Lung (tissue), 11 donors: ENCODE measurements at regions not wholly inside any gene's neighbourhood (a gene's known extent, or its start where the extent isn't known, plus 50 kb on each side); places are given as distances from the start of the nearest gene placed in this dataset.

Experiments
- ATAC-seq: fragments of 200-7000 bp; cut with Tn5 transposase; one replicate; pipeline ENCODE4 v1.9.1; 2020; ENCODE audit warnings: moderate number of reproducible peaks; ENCODE audit not compliant: insufficient read depth, low FRiP score
- DNase-seq, 3 donors: peaks; one replicate each; pipeline ENCODE4 v3.0.0-alpha.2; 2013 to 2017
- H3K27ac ChIP-seq, 2 donors: one replicate each; pipeline ENCODE4 v1.5.1; 2013; ENCODE audit warnings: mild to moderate bottlenecking in 2 of 2, moderate library complexity in 2 of 2, control low read depth in 1 of 2, inconsistent platforms in 1 of 2, low read depth in 1 of 2, low read length in 1 of 2
- H3K27me3 ChIP-seq, 3 donors: one replicate each; pipeline ENCODE4 v1.5.1; 2013; ENCODE audit warnings: low read length in 2 of 3; ENCODE audit not compliant: control insufficient read depth in 3 of 3, insufficient read depth in 3 of 3
- H3K36me3 ChIP-seq, 4 donors: one replicate each; pipeline ENCODE4 v1.5.1; 2013; ENCODE audit warnings: low read length in 4 of 4, mild to moderate bottlenecking in 1 of 4, moderate library complexity in 1 of 4; ENCODE audit not compliant: control insufficient read depth in 4 of 4, insufficient read depth in 4 of 4
- H3K4me1 ChIP-seq, 5 donors: one replicate each; pipeline ENCODE4 v1.5.1; 2013; ENCODE audit warnings: low read length in 5 of 5, mild to moderate bottlenecking in 2 of 5, moderate library complexity in 1 of 5; ENCODE audit not compliant: control insufficient read depth in 5 of 5, insufficient read depth in 5 of 5
- H3K4me3 ChIP-seq: one replicate; pipeline ENCODE4 v1.5.1; 2013; ENCODE audit warnings: mild to moderate bottlenecking, control low read depth, moderate library complexity
- H3K9ac ChIP-seq, 2 donors: one replicate each; pipeline ENCODE4 v1.5.1; 2013; ENCODE audit warnings: low read length in 2 of 2, control low read depth in 1 of 2; ENCODE audit not compliant: insufficient read depth in 1 of 2
- H3K9me3 ChIP-seq, 4 donors: one replicate each; pipeline ENCODE4 v1.5.1; 2013; ENCODE audit warnings: low read length in 3 of 4, mild to moderate bottlenecking in 1 of 4, moderate library complexity in 1 of 4; ENCODE audit not compliant: control insufficient read depth in 4 of 4, insufficient read depth in 3 of 4
- WGBS, 2 donors: extraction: QIAGEN DNeasy Blood & Tissue Kit; methylation state at CpG; one replicate each; pipeline ENCODE4 v1.1.7; 2013; 5-methylcytosine and 5-hydroxymethylcytosine counted together
- TF ChIP-seq, protein P1 (sequence below): IDR thresholded peaks from 2 replicates; pipeline ENCODE4 v1.5.1; 2012; ENCODE audit warnings: mild to moderate bottlenecking; ENCODE audit errors: control extremely low read depth, extremely low read depth
- donor health status: control.
- donor health status: control.
- donor health status: Bipolar disorder and iron deficiency.
- donor health status: healthy.
- donor health status: DM: yes; HTN: yes; CAD: no.

DNA sequence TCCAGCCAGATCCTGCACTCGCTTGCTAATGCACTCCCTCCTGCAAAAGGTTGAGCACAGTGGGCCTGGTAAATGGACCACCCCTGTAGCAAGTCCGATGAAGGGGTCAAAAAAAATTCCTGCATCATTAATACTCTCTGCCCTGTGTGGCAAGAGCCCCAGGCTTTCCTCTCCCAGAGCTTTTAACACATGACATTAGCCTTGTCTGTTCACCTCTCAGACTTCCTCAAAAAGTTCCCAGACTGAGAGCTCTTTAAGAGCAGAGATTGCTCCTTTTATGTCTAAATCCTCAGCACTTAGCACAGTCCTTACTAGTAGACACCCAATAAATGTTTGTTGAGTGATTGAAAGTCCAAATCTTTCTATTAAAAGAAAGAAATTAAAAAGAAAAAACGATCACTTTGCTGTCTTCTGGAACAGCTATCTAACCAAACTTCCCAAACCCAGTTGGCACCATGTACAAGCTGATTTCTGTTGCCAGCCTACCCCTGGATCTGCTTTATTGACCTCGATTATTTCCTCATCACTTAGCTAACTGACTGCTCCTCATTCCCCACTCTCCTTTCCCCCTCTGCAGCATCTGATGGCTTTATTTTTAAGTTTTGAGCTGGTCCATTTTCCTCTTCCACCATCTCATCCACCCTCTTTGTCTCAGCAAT lies 209.8 kb downstream of the ENC1 start:
- H3K9ac ChIP-seq = no peak overlapping the region
- no peaks in the 10 kb centered on the region for H3K27me3 ChIP-seq
- WGBS, 2 donors = 72% methylated on average over 4 of the region's 4 CpGs
- H3K4me3 ChIP-seq = no peak overlapping the region
- peaks cover 0 to 4% (median 0%) of the 10 kb centered on the region in 4 donors for H3K9me3 ChIP-seq
- TF ChIP-seq, protein P1, sequence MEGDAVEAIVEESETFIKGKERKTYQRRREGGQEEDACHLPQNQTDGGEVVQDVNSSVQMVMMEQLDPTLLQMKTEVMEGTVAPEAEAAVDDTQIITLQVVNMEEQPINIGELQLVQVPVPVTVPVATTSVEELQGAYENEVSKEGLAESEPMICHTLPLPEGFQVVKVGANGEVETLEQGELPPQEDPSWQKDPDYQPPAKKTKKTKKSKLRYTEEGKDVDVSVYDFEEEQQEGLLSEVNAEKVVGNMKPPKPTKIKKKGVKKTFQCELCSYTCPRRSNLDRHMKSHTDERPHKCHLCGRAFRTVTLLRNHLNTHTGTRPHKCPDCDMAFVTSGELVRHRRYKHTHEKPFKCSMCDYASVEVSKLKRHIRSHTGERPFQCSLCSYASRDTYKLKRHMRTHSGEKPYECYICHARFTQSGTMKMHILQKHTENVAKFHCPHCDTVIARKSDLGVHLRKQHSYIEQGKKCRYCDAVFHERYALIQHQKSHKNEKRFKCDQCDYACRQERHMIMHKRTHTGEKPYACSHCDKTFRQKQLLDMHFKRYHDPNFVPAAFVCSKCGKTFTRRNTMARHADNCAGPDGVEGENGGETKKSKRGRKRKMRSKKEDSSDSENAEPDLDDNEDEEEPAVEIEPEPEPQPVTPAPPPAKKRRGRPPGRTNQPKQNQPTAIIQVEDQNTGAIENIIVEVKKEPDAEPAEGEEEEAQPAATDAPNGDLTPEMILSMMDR = no peak
- H3K36me3 ChIP-seq = no peaks in the 10 kb centered on the region
- H3K27ac ChIP-seq = no peak overlapping the region
- H3K4me1 ChIP-seq = peaks cover 4 to 26% (median 7%) of the 10 kb centered on the region in 5 donors
- DNase-seq (no peak), ATAC-seq (no peak)

GRCh38 chr5:74429495-74429894 lies 211.0 kb downstream of the ENC1 start:
- Histone ChIP-seq H3K36me3 (no peaks in the 10 kb centered on the region), H3K27ac (no peak overlapping the region), H3K27me3 (no peaks in the 10 kb centered on the region), H3K4me3 (no peak overlapping the region), H3K4me1 (peaks cover 4 to 25% (median 7%) of the 10 kb centered on the region in 5 donors), H3K9me3 (peaks cover 0 to 4% (median 0%) of the 10 kb centered on the region in 4 donors), H3K9ac (no peak overlapping the region)
- ATAC-seq (no peak), DNase-seq (no peak)
- TF ChIP-seq, protein P1 = no peak
- 83 to 98% methylated on average over 4 of the region's 4 CpGs for WGBS, 2 donors

GRCh38 chr5:74428876-74429275 lies 211.7 kb downstream of the ENC1 start:
- H3K9me3 ChIP-seq = peaks cover 0 to 4% (median 0%) of the 10 kb centered on the region in 4 donors
- no peaks in the 10 kb centered on the region for H3K27me3 ChIP-seq
- no peaks in the 10 kb centered on the region for H3K36me3 ChIP-seq
- WGBS, 2 donors = 24 to 66% methylated on average over 2 of the region's 2 CpGs
- no peak overlapping the region for H3K4me3 ChIP-seq
- DNase-seq (peak in 1 of 3 donors; percentile 63), ATAC-seq (no peak)
- no peak overlapping the region for H3K9ac ChIP-seq
- H3K27ac ChIP-seq = no peak overlapping the region
- TF ChIP-seq, protein P1 = no peak
- H3K4me1 ChIP-seq = peaks cover 2 to 19% (median 7%) of the 10 kb centered on the region in 5 donors
